Cerebellar nuclear complex (tissue), 1 donor: ENCODE measurements at regions not wholly inside any gene's neighbourhood (a gene's known extent, or its start where the extent isn't known, plus 50 kb on each side); places are given as distances from the start of the nearest gene placed in this dataset.

Experiments
- DNase-seq, 2 experiments: peaks; one replicate each; lab custom pipeline; 2025; lab: John Stamatoyannopoulos, UW

DNA sequence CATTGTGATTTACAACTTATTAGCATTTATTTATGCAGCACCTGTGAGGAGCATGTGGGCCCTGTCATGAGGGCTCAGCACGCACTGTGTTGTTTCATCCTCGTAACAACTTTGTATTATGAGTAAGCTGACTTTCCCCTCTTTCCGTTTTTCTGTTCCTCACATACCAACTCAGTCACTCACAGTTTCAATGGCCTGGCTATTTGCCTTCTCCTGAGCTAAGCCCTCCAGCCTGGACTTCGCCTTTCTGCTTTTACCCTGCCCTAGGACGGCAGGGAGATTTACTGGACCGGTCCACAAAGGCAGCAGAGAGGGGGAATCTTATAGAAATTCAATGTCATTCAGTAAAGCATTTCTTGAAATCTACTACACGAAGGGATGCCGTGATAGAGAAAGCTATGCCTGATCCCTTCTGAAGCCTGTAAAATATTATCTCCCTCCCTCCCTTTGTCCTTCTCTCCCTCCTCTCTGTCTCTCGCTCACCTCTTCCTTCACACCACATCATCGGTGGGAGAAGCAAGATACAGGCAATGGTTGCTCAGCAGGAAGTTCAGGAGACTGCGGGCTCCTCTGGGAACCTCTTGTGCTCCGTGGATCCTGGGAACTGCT lies 219.2 kb upstream of the TBX3 start:
- DNase-seq = no peak

DNA sequence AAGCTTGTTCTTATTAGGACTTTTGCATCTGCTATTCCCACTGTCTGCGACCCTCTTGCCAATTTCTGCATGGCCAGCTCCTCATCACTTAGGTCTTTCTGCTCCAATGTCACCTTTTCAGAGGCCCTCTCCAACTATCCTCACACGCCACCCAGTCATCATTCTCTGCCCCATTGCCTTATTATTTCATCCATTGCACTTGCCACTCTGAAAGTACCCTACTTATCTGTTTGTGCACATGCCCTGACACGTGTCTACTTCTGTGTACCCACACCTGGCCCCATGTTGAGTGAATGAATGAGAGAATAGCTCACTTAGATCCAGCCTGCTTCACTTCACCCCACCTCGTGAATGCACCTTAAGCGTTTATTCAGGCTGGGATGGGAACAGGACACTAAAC lies 218.7 kb upstream of the TBX3 start:
- DNase-seq = no peak

DNA sequence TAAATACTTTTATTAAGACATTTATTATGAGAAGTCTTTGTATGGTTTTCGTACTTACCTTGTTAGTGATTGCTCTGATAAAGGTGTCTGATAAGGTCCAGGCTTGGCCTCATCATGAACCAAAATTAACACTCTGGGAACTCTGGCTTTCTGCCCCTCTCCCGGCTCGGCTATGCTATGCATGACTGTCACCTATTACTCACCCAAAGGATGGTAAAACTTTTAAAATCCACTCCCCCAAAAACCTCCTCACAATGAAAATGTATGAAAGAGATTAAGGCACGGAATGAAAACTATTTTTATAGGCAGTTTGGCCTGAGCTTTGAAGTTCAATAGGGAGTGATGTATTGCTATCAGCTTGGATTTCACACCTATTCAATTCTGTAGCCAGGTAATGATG lies 217.3 kb upstream of the TBX3 start:
- no peak for DNase-seq

DNA sequence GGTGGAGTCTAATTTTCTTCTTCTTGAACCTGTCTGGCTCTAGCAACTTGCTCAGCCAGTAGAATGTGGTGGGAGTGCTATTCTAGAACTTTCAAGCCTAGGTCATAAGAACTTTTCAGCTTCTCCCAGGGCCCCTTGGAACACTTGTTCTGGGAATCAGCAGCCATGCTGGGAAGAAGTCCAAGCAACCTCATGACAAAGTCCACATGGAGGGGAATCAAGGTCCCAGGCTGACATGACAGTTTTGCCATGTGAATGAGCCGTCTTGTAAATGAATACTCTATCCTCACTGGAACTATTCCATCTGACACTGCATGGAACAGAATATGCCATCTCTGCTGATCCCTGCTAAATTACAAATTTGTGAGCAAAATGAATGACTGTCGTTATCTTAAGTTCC lies 214.2 kb upstream of the TBX3 start:
- no peak for DNase-seq

DNA sequence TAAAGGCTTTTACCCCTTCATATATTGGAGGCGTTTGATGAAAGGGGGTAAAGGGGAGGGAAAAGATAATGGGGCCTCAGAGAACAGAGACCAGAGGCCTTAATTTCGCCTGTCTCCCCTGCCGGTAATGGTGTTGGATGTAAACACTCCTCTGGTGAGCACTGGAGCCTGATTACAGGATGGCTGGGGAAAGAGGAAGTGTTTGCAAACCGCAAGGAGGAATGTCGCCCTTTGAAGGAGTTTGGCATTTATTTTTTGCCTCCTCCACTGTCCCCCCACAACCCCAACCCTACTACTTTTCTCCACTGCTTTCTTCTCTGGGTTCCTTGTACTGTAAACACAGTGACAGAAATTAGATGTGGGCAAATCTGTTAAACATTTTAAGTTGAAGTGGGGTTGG lies 211.9 kb upstream of the TBX3 start:
- no peak for DNase-seq

DNA sequence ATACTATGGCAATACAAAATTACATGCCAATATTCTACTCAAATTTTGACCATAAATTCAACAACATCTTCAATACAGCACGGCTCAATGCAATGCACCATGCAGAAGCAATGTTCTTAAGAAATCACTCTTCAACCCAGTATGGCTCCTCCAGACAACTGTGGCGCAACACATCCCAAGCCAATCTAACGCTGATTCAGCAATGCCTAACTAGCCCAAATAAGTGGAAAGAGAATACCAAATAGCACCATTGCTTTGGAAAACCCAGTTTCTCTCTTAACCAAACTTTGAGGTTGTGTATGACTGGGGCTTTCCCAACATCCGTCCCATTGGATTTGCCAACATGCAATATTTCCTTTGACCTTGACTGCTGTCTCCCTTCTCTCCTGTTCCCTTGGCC lies 211.1 kb upstream of the TBX3 start:
- no peak for DNase-seq

DNA sequence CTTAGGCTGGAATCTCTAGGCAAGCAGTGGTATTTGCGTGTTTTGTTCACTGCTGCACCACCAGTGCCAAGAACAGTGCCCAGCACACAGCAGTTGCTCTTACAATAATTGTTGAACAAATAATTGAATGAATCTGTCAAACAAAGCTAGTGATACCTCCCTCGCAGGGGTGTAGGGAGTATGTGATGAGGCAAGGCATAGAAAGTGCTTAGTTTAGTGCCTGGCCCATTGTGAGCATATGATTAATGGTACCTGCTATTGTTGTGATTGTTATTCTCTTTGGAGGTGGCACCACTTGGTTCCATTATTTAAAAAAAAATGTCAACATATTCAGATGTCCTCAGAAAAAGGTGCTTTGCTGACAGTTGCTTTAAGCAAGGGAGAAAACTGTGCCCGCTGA lies 210.1 kb upstream of the TBX3 start:
- no peak for DNase-seq

DNA sequence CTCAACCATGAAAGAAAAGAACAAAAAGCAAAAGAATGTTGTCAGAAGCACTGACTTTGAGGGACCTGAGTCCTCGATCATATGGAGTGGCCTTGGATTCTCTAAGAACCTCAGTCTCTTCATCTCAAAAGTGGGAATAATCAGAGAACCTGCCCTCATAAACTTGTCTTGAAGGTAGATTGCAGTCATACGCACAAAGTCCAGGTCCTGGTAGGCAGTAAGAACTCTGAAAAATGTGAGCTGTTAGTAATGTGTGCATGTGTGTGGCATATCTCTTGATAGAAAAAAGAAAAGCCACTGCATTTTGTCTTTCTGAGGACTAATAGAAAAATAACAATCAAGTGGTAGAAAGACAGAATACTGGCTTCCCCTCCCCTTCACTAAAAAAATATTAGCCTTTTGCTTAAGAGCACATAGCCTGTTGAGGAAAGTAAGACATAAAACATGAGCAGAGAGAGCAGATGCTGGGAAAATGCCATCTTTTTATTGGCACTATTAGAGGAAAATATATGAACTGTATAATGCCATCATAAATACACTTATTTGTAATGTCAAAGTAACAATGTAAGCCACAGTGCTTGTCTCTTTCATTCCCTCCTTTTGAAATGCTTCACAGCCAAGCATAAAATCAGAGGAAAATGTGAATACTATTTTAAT lies 205.1 kb upstream of the TBX3 start:
- DNase-seq = no peak

DNA sequence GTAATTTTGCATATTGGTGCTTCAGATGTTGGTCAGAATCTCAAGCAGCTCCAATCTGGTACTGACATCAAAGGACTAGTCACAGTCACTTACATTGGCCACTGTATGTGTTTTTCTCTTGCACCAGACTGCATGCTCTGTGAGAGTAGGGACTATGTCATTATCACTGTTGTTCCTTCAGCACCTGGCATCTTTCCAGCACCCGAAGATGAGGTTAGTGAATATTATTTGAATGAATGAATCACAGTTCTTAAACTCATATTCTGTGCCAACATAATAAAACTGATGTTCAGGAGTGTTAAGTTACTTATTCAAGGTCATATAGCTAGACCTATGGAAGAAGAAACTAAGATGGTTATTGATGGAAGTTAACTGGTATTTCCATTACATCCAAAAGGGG lies 204.5 kb upstream of the TBX3 start:
- DNase-seq = no peak

DNA sequence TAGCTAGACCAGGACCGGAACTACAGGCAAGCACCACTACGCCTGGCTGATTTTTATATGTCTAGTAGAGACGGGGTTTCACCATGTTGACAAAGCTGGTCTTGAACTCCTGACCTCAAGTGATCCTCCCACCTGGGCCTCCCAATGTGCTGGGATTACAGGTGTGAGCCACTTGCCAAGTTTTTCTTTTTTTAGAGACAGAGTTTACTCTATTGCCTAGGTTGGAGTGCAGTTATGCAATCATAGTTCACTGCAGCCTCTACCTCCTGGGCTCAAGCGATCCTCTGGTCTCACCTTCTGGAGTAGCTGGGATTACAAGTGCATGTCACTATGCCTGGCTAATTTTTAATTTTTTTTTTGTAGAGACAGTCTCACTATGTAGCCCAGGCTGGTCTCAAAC lies 201.5 kb upstream of the TBX3 start:
- no peak for DNase-seq

DNA sequence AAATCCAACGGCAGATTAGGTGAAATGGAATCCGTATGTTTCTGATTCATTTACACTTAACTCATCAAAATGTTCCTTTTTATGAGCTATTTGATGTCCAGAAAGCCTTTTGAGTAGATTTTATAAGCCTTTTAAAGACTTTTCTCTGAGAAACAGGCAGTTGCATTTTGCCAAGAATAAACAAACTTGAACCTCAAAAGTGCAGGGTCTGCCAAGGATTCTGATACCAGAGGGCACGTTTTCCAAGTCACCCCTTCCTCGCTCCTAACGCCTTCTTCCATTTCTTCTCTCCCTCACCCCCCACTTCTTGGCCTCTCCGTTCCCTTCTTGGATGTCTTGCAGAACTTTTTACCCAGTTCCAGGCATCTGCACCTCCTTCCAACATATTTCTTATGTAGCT lies 200.6 kb upstream of the TBX3 start:
- no peak for DNase-seq

DNA sequence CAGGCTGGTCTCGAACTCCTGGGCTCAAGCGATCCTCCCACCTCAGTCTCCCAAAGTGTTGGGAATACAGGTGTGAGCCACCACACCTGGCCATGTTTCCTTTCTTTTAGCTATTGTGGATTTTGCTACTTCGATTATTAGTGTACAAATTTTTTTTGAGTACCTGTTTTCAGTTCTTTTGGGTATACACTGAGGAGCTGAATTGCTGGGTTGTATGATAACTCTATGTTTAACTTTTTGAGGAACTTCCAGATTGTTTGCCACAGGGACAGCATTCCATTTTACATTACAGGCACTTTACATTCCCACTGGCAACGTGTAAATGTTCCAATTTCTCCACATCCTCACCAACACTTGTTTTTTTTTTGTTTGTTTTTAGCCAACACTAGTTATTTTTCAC lies 198.1 kb upstream of the TBX3 start:
- DNase-seq = no peak

DNA sequence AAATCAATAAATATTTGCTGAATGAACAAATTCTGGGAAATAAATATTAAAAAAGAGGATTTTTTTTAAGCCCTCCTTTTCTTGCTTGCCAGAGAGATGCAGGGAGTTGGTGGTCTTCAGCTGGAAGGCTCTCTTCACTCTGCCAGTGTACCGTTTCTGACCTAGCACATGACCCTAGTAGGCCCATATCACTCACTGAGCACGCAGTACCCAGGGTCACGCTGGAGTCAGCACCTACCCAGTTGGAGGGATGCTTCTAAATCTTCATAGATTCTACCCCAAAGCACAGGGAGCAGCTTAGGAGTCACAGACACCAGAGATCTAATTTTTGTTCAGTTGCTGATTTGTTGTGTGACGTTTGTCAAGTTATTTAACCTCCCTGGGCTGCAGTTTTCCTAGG lies 195.4 kb upstream of the TBX3 start:
- no peak for DNase-seq

DNA sequence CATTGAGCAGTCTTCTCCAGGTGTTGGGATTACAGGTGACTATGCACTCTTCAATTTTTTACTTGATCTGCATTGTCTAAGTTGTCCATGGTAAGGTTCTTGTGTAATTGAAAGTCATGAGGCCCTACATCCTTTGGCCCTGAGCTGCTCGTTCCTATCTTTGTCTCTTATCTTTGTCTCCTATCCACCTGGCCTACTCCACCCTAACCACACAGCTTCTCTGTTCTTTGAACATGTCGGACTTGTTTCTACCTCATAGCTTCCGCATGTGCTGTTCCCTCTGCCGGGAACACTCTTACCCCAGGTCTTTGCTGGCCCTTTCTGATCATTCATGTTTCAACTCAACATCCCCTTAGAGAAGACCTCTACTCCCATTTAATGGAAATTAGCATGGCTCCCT lies 194.8 kb upstream of the TBX3 start:
- DNase-seq = no peak

DNA sequence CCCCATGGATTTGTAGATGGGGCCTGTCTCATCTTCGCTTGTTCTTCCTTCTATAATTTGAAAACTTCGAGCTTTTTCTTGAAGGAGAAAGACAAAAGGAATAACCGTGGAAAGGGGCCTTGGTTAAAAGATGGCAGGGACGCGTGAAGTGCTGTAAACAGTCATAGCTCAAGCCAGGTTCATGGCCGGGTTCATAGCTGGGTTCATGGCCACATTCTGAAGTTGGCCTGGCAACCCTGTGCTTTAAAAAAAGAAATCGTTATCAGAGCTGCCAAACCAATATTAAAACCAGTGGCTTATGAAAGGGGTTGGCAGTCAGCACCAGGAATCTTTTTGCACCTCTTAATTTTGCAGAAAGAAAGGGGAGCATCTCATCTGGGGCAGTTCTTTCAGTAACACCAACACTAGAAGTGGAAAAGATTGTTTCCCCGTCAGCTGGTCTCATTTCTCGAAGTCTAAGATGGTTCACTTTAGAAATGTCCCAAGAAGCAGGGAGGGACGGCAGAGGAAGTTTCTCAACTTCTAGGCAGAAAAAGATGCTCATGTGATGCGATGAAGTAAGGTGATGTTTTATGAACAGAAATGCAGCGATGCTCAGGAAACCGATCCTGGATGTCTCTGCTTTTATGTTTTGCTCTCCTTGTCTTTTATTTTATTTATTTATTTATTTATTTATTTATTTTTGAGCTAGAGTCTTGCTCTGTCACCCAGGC lies 193.1 kb upstream of the TBX3 start:
- DNase-seq = no peak

DNA sequence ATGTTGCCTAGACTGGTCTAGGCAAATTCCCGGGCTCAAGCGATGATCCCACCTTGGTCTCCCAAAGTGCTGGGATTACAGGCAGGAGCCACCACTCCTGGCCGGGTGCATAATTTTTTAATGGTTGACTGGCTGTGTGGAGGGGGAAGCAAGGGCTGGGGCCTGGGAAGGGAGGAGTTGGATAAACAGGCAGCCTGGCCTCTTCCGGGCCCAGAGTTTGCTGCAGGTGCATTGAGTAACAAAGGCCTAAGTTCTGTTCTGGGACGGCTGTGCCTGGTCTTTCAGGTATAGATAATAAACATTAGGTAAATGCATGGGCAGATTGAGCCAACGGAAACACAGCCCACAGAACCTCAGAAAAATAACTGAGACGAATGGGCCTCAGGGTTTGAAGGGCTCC lies 191.3 kb upstream of the TBX3 start:
- DNase-seq = no peak

DNA sequence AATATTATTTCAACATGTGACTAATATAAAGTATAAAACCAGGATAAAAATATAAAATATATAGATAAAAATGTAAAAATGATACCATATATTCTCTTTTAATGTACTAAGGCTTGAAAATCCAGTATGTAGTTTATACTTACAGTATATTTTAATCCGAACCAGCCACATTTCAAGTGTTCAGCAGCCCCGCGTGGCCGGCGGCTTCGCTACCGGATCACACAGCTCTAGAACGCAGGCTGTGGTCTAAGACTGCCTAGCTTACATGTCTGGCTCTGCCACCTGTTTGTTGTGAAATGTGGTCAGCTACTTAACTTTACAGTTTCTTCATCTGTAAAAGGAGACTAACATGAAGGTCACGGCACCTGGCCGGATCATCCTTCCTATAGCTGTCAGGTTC lies 189.7 kb upstream of the TBX3 start:
- DNase-seq = no peak

DNA sequence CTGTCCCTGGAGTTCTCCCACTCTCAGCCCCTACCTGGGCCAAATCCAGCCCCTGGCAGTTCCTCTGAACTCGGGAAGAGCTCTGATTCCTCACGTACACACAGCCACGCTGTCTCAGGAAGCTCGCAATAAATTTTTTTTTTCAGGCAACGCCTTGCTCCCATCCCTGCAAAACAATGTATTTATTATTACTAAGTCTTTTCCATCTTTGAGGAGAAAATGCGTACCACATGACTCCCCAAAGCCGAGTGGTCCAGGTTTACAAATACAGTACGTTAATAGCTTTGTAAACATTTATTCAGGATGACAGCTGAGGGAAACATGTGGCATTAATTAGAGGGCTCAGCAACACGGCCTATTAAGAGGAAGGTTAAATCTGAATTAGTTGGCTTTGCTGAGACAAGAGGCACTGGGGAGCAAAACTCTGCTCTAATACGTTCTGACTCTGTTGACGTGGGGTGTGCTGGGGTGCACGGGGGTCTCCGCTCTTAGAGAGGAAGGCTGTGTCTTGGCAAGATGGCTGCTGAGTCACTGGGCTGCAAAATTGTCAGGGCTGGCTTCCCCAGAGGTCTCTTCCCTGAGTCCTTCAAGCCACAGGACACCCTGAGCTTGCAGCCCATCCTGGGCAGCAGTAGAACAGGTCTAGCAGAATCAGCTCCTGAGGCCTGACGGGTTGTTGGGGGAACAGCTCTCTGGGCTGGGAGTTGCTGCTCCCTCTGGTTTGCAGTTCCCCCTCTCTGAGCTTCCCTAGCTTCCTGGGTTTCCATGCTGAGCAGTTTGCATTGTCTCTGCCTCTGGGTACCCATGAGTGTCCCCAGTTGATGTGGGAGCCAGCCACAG lies 185.2 kb upstream of the TBX3 start:
- DNase-seq = no peak

DNA sequence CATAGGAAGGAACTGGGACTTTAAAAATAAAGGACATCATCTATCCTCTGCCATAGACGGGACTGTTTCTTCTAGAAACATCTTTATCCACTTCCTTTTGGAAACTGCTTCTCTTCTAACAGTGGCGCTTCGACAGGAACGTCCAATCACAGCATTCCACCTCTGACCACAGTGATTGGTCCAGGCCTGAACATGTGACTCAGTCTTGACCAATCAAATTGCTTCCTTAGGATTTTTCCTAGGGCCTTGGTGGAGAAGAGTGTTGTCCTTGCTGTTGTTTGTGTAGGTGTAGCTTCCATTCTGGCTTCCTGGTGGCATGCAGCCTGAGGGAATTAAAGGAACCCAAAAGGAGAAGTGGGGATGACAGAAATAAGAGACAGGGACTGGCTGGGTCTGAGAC lies 182.4 kb upstream of the TBX3 start:
- no peak for DNase-seq

DNA sequence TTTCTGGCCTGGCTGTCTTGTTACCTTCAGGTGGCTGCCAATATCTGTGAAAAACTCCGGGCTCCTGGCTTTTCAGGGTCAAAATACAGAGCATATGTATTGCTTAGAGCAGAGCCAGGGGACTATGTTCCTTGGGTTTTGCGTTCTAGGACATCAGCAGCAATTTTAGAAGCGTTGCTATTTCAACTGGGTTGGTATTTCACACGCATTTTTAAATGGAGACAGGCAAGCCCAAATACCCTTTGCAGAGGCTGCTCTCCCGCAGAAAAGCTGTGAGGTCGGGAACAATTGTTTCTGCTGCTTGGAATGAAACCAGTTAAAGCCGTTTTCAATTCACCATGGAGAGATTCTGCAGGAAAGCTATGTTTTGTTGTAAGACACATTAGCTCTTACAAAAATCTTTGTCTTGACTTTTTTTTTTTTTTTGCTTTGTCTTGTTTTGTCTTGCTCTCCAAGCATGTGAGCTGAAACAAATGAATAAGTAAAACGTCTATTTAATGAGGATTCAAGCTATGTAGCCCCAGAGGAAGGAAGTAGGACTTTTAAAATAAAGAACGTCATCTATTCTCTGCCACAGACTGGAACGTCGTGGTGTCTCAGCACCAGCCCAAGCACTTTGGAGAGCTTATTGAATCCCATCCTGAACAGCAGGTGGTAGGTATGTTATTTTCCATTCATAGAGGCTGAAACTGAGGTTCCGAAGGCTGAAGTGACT lies 181.0 kb upstream of the TBX3 start:
- DNase-seq = no peak

DNA sequence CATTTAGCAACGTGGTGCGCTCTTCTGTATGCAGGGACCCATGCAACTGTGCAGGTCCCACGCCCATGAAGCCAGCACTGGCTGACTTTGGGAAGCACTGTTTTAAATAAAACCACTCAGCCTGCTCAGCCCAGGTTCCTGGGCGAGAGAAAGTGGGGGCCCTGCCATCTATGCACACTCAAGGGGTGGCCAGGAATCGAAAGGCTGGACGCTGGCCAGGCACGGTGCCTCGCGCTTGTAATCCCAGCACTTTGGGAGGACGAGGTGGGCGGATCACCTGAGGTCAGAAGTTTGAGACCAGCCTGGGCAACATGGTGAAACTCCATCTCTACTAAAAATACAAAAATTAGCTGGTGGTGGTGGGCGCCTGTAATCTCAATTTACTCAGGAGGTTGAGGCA lies 179.9 kb upstream of the TBX3 start:
- no peak for DNase-seq

DNA sequence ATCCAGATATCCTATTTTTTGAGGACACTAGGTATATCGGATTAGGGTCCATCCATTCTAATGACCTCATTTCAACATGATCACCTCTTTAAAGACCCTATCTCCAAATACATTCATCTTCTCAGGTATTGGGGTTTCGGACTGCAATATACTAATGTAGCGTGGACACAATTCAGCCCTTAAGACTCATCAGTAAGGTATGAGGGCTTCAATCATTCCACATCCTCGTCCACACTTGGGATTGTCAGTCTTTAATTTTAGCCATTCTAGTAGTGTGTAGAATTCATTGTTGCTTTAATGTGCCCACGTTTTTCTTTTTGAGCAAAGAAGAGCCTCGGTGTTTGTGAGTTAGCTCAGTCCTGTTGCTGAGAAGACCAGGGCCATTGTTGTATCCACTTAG lies 177.0 kb upstream of the TBX3 start:
- no peak for DNase-seq
